GM21786 (cell line): ENCODE measurements at regions not wholly inside any gene's neighbourhood (a gene's known extent, or its start where the extent isn't known, plus 50 kb on each side); places are given as distances from the start of the nearest gene placed in this dataset.
"Not testable (repeated sequence)": the region's sequence is repeated elsewhere in the genome, so short reads cannot be mapped to it uniquely, and the experiment has no call there.

Source experiments
- ATAC-seq: cut with Tn5 transposase; IDR thresholded peaks from one replicate; pipeline ENCODE4 v1.9.1; 2021; ENCODE audit not compliant: unreplicated experiment

- ATAC-seq, result peak; percentile 95
Observed at GRCh38 chr7:94170836-94171235, 166.7 kb upstream of the BET1 start.

- no peak for ATAC-seq
Observed at GRCh38 chr7:94173436-94173835, 169.3 kb upstream of the BET1 start.

DNA sequence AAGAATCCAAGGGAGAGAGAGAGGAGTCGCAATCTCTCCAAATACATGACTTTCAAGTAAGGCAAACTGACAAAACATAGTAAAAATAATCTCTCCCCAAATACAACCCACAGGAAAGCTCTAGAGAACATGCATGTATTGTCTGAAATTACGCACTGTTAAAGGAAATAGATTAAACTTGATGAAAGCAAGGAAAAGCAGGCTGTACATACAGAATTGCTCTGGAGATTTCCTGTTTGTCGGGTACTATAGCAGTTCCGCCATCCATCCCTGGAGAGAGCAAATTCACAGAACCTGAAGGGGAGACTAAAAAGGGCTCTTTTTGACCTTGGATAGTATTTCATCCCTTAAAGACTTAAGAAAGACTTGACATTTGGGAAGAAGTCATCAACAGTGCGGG lies 170.2 kb upstream of the BET1 start:
- ATAC-seq, result no peak

GRCh38 chr7:94174956-94175355 lies 170.8 kb upstream of the BET1 start:
- ATAC-seq, result no peak

- ATAC-seq, result no peak
Observed at GRCh38 chr7:94176694-94177200, 172.6 kb upstream of the BET1 start.

GRCh38 chr7:94177441-94177840 lies 173.3 kb upstream of the BET1 start:
- no peak for ATAC-seq

- ATAC-seq, result peak; percentile 94
Observed at GRCh38 chr7:94178230-94178629, 174.1 kb upstream of the BET1 start.

DNA sequence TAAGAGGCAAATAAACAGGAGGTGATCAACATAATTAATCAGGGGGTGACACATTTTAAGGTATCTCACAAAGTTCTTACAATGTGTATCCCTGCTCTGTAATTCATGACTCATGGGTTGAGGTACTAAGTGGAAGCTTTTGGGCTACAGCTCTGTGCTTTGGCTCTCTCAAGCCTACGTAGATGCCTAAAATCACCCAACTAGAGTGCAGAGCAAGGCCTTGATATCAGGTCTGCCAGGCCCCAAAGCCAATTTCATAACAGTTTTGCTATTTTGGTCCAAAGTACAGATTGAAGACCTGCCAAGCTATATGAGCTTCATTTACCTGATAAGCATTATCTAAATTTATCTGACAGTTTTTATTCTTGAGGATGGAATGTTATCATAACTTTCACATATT lies 175.3 kb upstream of the BET1 start:
- no peak for ATAC-seq

- ATAC-seq, result no peak
Observed at GRCh38 chr7:94182066-94182465, 177.9 kb upstream of the BET1 start.

GRCh38 chr7:94182721-94183120 lies 178.6 kb upstream of the BET1 start:
- no peak for ATAC-seq

- ATAC-seq, result no peak
Observed at GRCh38 chr7:94183289-94183749, 179.2 kb upstream of the BET1 start.

- ATAC-seq, result no peak
Observed at GRCh38 chr7:94183891-94184290, 179.7 kb upstream of the BET1 start.

- no peak for ATAC-seq
Observed at GRCh38 chr7:94188350-94188749, 184.2 kb upstream of the BET1 start.

DNA sequence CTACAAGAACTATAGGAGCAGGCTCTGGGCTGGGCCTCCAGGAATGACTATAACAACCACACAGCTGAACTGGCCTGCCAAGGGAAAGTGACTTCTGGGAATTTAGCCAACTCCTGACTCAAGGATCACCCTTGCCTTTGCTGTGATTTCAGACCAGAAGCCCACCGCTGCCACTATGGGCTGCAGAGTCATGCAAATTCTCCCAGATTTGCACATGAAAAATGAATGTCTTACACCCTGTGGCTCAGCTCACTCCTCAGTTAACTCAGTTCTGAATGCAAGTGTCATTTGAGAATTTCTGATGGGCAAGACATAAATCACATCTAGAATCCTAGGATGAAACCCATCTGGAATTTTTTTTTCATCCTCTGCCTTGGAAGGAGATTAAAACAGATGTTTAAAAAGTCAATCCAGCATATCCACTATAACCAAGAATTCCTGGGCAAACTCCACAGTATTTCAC lies 186.5 kb upstream of the BET1 start:
- ATAC-seq, result no peak

GRCh38 chr7:94194426-94194825 lies 190.3 kb upstream of the BET1 start:
- ATAC-seq, result not testable (repeated sequence)

DNA sequence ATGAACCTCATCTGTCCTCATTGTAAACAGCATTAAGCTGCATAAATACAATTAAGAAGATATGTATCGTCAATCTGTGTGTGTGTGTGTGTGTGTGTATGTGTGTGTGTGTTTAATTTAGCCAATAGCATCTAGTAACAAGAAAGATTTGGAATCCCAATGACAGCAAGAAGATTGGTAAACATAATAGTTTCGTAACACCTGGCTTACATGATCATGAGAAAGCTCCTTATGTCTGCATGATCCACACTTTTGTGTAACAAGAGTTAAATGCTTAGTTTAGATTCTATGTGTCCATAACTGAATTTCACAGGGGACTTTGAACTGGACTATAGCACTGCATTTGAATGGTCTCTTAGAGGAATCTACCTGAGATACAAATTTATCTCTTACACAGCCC lies 191.0 kb upstream of the BET1 start:
- no peak for ATAC-seq

DNA sequence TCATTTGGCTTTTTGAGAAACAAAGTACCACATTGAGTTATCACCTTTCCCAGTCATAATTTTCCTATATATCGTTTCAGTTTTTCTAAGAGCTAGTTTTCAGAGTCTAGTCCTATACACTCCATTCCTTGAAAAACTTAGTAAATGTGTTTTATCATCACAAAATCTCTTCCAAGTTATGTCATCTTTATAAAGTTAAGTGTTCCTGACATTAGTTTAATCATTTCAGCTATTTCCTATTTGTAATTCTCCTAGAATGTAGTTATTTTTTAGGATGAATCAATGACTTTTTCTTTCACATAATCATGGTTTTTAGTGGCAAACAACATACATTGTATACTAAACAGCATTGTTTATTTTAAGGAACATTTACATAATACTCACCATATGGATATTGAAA lies 191.7 kb upstream of the BET1 start:
- ATAC-seq, result no peak

DNA sequence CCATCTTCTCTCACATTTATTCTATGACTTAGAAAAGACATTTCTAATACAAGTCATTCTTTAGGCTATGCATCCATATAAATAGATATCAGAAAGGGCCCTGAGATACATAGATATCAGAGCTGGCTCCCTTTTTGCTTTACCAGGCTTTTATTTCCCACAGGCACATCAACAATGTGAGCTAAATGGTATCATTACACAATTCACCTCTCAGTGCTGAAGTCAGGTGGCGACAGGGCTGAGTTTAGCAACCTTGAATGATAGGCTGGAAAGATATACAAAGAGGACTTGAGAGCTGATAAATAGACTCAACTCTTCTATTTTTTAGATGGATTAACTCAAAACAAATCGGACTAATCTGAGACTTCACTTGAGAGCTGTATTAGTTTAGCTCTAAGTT lies 189.2 kb upstream of the COL1A2 start:
- ATAC-seq, result no peak

DNA sequence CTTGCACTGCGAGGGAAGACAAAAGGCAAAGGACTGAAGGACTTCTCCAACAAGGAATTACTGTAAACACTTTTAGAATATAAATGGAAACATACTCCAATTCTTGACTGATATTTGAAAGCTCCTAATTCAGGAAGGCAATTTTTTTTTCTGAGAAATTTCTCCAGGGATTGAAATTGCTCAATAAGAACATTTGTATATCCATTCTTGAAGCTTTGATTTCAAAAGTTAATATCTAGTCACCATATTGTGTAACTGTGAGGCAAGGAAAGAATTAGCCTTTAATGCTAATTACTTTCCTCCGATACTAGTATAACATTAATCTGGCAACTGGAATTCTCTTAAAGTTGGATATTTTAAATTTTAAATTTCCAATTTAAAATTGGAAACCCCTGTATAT lies 188.4 kb upstream of the COL1A2 start:
- ATAC-seq, result no peak

- ATAC-seq, result no peak
Observed at GRCh38 chr7:94212160-94212559, 182.5 kb upstream of the COL1A2 start.

GRCh38 chr7:94216944-94217461 lies 177.7 kb upstream of the COL1A2 start:
- ATAC-seq, result no peak

GRCh38 chr7:94217766-94218165 lies 176.9 kb upstream of the COL1A2 start:
- ATAC-seq, result no peak

GRCh38 chr7:94222516-94222915 lies 172.2 kb upstream of the COL1A2 start:
- no peak for ATAC-seq
